HG03039 (cell line): ENCODE measurements at regions not wholly inside any gene's neighbourhood (a gene's known extent, or its start where the extent isn't known, plus 50 kb on each side); places are given as distances from the start of the nearest gene placed in this dataset.
A peak's percentile ranks its signal among the peaks of the same experiment; 100 is the strongest.
"Not testable (repeated sequence)": the region's sequence is repeated elsewhere in the genome, so short reads cannot be mapped to it uniquely, and the experiment has no call there.

Experiments used
- ATAC-seq: cut with Tn5 transposase; IDR thresholded peaks from one replicate; pipeline ENCODE4 v1.9.1; 2021; ENCODE audit warnings: mild to moderate bottlenecking, moderate library complexity; ENCODE audit not compliant: unreplicated experiment

GRCh38 chr2:13652531-13653313 is 936.0 kb downstream of the TRIB2 start:
- no peak for ATAC-seq

DNA sequence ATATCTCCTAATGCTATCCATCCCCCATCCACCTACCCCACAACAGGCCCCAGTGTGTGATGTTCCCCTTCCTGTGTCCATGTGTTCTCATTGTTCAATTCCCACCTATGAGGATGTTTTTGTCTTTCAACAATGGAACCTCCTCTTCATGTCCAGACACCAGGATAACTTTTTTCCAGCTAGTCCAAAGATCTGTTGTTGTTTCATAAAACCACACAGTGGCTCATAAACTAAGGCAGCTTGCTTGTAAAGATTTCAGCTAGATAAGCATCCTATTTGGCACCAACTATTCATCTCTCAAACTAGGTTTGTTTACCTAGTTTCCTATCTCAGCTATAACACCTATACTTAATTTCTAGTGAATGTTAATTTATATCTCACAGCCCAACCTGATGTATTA is 937.7 kb downstream of the TRIB2 start:
- no peak for ATAC-seq

- no peak for ATAC-seq
These were observed 943.5 kb downstream of the TRIB2 start for GRCh38 chr2:13660231-13660630.

- ATAC-seq = no peak
These were observed 945.3 kb downstream of the TRIB2 start for GRCh38 chr2:13662055-13662454.

GRCh38 chr2:13666582-13667414 is 950.1 kb downstream of the TRIB2 start:
- peak; percentile 82 for ATAC-seq

GRCh38 chr2:13667415-13667757 is 950.6 kb downstream of the TRIB2 start:
- ATAC-seq = peak; percentile 9

DNA sequence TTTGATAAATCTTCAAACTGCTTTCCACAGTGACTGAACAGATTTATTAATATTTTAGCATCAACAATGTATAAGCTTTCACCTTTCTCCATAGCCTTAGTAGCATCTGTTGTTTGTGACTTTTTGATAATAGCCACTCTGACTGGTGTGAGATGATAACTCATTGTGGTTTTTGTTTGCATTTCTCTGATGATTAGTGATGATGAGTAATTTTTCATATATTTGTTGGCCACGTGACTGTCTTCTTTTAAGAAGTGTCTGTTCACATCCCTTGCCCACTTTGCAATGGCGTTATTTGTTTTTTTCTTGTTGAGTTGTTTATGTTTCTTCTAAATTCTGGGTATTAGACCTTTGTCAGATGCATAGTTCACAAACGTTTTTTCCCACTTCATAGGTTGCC is 952.9 kb downstream of the TRIB2 start:
- no peak for ATAC-seq

DNA sequence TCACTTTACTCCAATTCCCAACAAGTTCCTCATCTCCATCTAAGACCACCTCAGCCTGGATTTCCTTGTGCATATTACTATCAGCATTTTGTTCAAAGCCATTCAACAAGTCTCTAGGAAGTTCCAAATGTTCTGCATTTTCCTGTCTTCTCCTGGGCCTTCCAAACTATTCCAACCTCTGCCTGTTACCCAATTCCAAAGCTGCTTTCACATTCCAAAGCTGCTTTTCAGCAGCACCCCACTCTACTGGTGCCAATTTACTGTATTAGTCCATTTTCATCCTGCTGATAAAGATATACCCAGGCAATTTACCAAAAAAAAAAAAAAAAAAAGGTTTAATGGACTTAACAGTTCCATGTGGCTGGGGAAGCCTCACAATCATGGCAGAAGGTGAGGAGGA is 957.1 kb downstream of the TRIB2 start:
- ATAC-seq = not testable (repeated sequence)

DNA sequence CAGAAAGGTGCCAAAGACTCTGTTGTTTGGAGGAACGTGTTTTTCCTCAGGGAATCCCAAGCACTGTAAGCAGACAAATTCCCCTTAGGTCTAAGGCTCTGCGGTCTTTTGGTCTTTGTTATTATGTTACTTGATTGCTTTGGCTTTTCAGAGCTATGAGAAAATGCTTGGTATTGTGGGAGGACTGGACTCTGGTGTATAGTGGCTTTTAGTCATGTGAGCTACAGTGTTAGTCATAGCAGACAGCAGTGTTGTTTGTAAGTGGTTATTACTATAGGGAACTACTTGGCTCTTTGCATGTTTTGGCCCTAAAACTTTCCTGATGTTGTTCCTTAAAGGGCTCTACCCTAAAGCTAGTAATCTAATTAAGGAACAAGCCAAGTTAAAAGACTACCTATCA is 956.2 kb upstream of the LRATD1 start:
- ATAC-seq = no peak

- no peak for ATAC-seq
These were observed 950.6 kb upstream of the LRATD1 start for GRCh38 chr2:13681936-13682335.

DNA sequence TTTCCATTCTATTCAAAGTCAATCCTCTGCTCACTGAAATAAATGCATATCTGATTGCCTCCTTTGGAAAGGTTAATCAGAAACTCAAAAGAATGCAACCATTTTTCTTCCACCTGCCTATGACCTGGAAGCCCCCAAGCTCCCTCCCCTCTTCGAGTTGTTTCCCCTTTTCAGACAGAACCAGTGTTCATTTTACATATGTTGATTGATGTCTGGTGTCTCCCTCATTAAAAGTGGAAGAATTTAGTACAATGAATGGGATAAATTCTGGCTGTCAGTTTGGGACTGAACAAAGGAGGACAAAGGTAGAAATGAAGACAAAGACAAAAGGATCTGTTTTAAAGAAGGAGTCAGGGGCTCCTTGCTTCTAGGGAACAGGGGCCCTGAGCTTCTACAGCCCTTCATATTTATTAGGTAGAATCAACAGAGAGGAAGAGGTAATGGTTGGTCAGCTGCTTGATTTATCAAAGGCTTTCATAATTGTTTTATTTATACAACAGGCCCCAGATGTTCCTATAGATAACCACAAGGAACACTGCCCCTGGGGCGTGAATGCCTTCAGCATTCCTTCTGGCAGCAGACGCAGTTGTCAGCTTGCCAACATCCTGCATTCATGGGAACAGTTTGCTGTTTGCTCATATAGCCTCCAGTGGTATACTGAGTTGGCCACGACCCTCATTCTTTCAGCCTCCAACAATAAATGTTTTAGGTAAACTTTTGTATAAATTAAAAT is 949.8 kb upstream of the LRATD1 start:
- ATAC-seq = no peak

GRCh38 chr2:13686262-13686661 is 946.3 kb upstream of the LRATD1 start:
- no peak for ATAC-seq

DNA sequence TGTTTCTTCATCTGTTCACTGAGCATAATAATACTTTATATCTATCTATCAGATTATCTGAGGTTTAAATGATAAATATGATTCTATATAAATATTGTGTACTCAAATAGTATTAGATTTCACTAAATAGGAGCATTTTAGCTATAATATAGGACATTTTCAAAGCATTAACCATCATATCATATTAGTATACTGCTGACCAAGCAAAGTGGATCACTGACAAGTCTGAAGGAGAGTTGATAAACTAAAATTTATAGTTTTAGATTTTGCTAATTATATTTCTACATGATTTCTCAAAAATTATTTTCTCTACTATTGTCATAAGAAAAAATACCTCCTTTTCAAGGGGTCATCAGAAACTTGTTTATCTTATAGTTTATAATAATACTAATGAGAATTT is 937.8 kb upstream of the LRATD1 start:
- ATAC-seq = no peak

DNA sequence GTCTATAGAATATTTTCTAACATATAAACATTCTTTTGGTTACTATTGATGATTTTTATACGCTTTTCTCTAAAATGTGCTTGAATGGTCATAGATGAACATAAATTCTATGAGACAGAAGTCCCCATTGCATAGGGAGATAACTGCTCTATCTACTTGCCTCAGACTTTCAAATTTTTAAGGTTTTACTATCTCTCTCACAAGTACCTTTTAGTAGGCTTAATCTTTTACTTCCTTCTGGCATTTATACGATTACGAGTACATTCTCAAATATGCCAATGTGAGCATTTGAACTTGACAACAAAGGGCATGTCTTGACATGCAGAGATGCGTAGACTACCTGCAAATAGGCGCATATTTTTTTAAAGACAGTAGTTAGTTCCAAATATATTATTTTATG is 935.9 kb upstream of the LRATD1 start:
- no peak for ATAC-seq

- no peak for ATAC-seq
These were observed 933.7 kb upstream of the LRATD1 start for GRCh38 chr2:13698847-13699246.

GRCh38 chr2:13699939-13700338 is 932.6 kb upstream of the LRATD1 start:
- not testable (repeated sequence) for ATAC-seq

GRCh38 chr2:13711154-13711553 is 921.4 kb upstream of the LRATD1 start:
- no peak for ATAC-seq

DNA sequence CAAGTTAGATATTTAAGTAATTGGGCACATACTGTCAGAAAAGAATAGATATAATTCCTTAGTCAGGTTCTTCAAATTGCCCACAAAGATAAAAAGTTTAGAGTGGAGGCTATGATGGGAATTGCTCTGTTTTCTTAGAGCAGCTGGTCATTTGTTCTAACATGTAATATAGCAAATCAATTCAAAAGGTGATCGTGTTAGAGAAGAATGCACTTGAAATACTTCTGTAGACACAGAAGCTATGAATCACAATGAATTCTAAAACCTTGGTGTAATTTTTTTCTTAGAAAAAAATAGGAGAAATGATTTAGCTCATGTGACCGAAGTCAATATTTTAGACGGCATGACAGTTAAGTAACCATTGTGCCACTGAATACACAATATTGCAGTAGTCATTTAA is 918.1 kb upstream of the LRATD1 start:
- no peak for ATAC-seq

DNA sequence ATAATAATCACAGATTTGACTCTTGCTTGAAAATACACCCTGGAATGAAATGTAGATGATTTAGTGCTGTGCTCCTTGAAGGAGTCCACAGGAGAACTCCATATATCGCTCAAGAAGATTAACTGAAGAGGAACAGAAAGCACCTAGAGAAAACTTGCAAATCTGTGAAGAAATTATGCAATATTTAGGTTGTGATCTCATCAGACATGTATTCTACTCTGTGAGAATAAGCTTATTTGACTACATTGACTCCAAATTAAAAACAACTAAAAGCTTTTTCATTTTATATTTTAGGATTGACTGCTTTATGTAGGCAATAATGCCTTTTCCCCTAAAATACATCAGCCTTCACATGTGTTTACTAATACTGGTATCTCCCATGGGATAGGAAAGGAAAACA is 906.6 kb upstream of the LRATD1 start:
- ATAC-seq = no peak

DNA sequence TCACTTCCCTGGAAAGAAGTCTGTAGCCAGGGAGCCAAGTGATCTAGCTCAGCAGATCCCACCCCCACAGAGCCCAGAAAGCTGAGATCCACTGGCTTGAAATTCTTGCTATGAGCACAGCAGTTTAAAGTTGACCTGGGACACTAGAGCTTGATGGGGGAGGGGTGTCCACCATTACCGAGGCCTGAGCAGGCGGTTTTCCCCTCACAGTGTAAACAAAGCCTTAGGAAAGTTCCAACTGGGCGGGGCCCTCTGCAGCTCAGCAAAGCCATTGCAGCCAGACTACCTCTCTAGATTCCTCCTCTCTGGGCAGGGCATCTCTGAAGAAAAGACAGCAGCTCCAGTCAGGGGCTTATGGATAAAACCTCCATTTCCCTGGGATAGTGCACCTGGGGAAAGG is 887.2 kb upstream of the LRATD1 start:
- no peak for ATAC-seq

- ATAC-seq = no peak
These were observed 880.6 kb upstream of the LRATD1 start for GRCh38 chr2:13751955-13752354.

DNA sequence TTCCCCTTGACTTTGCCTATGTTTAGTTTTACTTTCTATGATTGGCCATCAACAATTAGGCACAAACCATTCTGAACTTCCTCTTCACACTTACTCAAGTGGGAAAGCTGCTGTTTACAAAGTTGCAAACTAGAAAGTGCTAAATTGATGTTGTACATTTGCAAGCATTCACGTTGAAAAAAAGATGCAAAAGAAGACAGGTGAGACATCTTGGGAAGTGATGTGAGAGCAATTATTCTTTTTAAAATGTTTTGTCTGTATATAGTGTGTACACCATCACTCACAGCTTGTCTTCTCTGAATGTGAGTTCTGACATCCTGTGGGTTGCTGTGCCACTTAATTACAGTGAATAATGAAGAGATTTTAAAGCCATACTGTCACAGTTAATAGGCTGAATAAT is 874.1 kb upstream of the LRATD1 start:
- ATAC-seq = no peak
